Astrocyte (in vitro differentiated cells and primary cell): ENCODE measurements at regions not wholly inside any gene's neighbourhood (a gene's known extent, or its start where the extent isn't known, plus 50 kb on each side); places are given as distances from the start of the nearest gene placed in this dataset.

Experiments
- DNase-seq: peaks from one replicate; pipeline ENCODE4 v3.0.0-alpha.2; 2010; ENCODE audit warnings: low read depth
- FAIRE-seq: peaks from 2 replicates; lab custom pipeline; 2011; peaks lifted over from hg19 to GRCh38; lab: Jason Lieb, UNC
- H2AFZ ChIP-seq: 2 replicates; pipeline ENCODE4 v1.6.0; 2012; ENCODE audit warnings: low read depth, low read length, inconsistent platforms
- H3K27ac ChIP-seq: 2 replicates; pipeline ENCODE4 v1.5.1; 2011; ENCODE audit warnings: low read depth, low read length, inconsistent platforms
- H3K27me3 ChIP-seq: 2 replicates; pipeline ENCODE4 v1.6.0; 2011; ENCODE audit warnings: low read length, inconsistent platforms; ENCODE audit not compliant: insufficient read depth
- H3K36me3 ChIP-seq: 2 replicates; pipeline ENCODE4 v1.5.1; 2011; ENCODE audit warnings: low read length, inconsistent platforms; ENCODE audit not compliant: insufficient read depth
- H3K4me1 ChIP-seq: 2 replicates; pipeline ENCODE4 v1.5.1; 2011; ENCODE audit warnings: low read length, inconsistent platforms; ENCODE audit not compliant: insufficient read depth
- H3K4me2 ChIP-seq: 2 replicates; pipeline ENCODE4 v1.6.0; 2012; ENCODE audit warnings: low read length, inconsistent platforms
- H3K4me3 ChIP-seq: 2 replicates; pipeline ENCODE4 v1.5.1; 2011; ENCODE audit warnings: low read depth, mild to moderate bottlenecking, low read length, inconsistent platforms; ENCODE audit not compliant: insufficient read depth
- H3K79me2 ChIP-seq: 2 replicates; pipeline ENCODE4 v1.6.0; 2012; ENCODE audit warnings: mild to moderate bottlenecking, low read length, inconsistent platforms; ENCODE audit not compliant: insufficient read depth
- H3K9ac ChIP-seq: 2 replicates; pipeline ENCODE4 v1.6.0; 2012; ENCODE audit warnings: mild to moderate bottlenecking, low read length, inconsistent platforms
- H3K9me3 ChIP-seq: 2 replicates; pipeline ENCODE4 v1.5.1; 2012; ENCODE audit warnings: low read depth, mild to moderate bottlenecking, low read length, inconsistent platforms; ENCODE audit not compliant: insufficient read depth
- H4K20me1 ChIP-seq: 2 replicates; pipeline ENCODE4 v1.6.0; 2012; ENCODE audit warnings: low read length, inconsistent platforms; ENCODE audit not compliant: insufficient read depth
- H3K27ac Mint-ChIP-seq: one replicate; pipeline ENCODE4 v1.8.0; 2021; ENCODE audit warnings: mild to moderate bottlenecking, mixed read lengths; ENCODE audit not compliant: unreplicated experiment
- H3K27me3 Mint-ChIP-seq: one replicate; pipeline ENCODE4 v1.8.0; 2021; ENCODE audit warnings: low read depth, mixed read lengths; ENCODE audit not compliant: unreplicated experiment
- H3K36me3 Mint-ChIP-seq: one replicate; pipeline ENCODE4 v1.8.0; 2021; ENCODE audit warnings: low read depth, mixed read lengths; ENCODE audit not compliant: unreplicated experiment
- H3K4me1 Mint-ChIP-seq: one replicate; pipeline ENCODE4 v1.8.0; 2021; ENCODE audit warnings: low read depth, mixed read lengths; ENCODE audit not compliant: unreplicated experiment
- H3K4me3 Mint-ChIP-seq: one replicate; pipeline ENCODE4 v1.8.0; 2021; ENCODE audit warnings: mild to moderate bottlenecking, moderate library complexity, mixed read lengths; ENCODE audit not compliant: unreplicated experiment
- H3K9me3 Mint-ChIP-seq: one replicate; pipeline ENCODE4 v1.8.0; 2021; ENCODE audit warnings: mild to moderate bottlenecking, mixed read lengths; ENCODE audit not compliant: unreplicated experiment
- EZH2 ChIP-seq: IDR thresholded peaks from 2 replicates; pipeline ENCODE4 v1.6.1; 2012; ENCODE audit warnings: mild to moderate bottlenecking, low read length, inconsistent platforms; ENCODE audit not compliant: insufficient read depth
- TF ChIP-seq, protein P1 (sequence below): IDR thresholded peaks from 2 replicates; pipeline ENCODE4 v1.5.1; 2011; ENCODE audit warnings: low read depth, mild to moderate bottlenecking, inconsistent platforms, low read length, moderate library complexity; ENCODE audit not compliant: insufficient read depth

DNA sequence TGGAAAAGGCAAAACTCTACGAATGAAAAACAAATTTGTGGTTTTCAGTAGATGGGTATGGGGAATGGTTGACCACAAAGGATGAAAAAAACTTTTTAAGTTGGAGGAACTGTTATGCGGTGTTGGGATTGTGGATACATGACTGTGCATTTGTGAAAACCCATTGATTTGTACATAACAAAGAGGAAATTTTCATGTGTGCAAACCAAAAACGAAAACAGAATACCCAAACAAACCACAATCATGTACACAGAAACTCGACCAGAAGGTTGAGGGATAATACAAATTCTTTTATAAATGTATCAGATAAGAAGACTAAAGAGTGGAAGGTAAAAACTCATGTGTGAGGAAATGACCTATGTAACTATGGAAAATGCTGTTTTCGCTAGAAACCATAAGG is 1012.4 kb downstream of the CDH18 start:
- Mint-ChIP-seq H3K27ac (peak overlapping the region; percentile 60), H3K4me1 (peaks cover 5% of the 10 kb centered on the region), H3K36me3 (no peaks in the 10 kb centered on the region), H3K9me3 (no peaks in the 10 kb centered on the region), H3K27me3 (peaks cover 1% of the 10 kb centered on the region), H3K4me3 (no peak overlapping the region)
- Histone ChIP-seq H3K4me3 (no peak overlapping the region), H3K4me1 (no peaks in the 10 kb centered on the region), H2AFZ (no peak overlapping the region), H3K79me2 (no peaks in the 10 kb centered on the region), H3K27me3 (no peaks in the 10 kb centered on the region), H3K36me3 (no peaks in the 10 kb centered on the region), H3K4me2 (no peak overlapping the region), H4K20me1 (no peaks in the 10 kb centered on the region), H3K9me3 (no peaks in the 10 kb centered on the region), H3K9ac (no peak overlapping the region), H3K27ac (no peak overlapping the region)
- peak; percentile 14 for DNase-seq
- TF ChIP-seq EZH2, result no peak
- TF ChIP-seq, protein P1, sequence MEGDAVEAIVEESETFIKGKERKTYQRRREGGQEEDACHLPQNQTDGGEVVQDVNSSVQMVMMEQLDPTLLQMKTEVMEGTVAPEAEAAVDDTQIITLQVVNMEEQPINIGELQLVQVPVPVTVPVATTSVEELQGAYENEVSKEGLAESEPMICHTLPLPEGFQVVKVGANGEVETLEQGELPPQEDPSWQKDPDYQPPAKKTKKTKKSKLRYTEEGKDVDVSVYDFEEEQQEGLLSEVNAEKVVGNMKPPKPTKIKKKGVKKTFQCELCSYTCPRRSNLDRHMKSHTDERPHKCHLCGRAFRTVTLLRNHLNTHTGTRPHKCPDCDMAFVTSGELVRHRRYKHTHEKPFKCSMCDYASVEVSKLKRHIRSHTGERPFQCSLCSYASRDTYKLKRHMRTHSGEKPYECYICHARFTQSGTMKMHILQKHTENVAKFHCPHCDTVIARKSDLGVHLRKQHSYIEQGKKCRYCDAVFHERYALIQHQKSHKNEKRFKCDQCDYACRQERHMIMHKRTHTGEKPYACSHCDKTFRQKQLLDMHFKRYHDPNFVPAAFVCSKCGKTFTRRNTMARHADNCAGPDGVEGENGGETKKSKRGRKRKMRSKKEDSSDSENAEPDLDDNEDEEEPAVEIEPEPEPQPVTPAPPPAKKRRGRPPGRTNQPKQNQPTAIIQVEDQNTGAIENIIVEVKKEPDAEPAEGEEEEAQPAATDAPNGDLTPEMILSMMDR, result no peak
- no peak for FAIRE-seq

DNA sequence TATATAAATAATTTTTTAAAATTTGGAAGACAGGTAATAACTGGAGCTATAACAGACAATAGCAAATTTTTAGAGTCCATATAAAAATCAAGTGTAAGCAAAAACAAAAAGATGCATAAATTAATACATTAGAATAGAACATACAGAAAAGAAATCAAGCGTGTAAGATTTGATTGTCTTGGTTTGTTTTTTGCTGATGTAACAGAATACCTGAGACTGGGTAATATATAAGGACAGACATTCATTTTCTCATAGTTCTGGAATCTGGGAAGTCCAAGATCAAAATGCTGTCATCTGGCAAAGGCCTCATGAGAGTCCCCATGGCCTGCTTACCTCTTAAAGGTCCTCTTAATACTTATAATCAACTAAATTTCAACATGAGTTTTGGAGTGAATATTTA is 1010.1 kb downstream of the CDH18 start:
- H3K27me3 Mint-ChIP-seq, result peaks cover under 1% of the 10 kb centered on the region
- no peak overlapping the region for H3K27ac Mint-ChIP-seq

DNA sequence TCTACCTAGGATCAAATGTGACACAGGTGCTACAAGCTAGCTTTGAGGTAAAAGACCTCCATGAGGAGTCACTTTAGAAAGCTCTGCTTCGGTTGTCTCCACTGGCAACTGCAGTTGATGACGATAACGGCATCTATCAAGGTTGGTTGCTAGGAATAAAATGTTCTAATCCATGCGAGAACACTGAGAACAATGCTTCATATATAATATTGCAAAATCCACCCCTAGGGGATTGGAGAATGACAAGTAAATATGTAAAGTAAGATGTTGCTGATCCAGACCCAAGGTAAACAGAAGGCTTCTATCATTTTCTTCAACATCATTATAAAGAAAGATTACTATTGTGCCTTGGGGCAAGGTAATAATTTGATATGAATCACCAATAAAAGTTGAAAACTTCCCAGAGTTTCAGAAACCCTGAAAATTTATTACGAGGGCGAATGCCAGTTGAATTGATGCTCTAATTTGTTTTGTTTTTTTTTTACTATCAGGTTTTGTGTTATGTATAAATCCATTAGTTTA is 1003.4 kb downstream of the CDH18 start:
- Histone ChIP-seq H2AFZ (no peak overlapping the region), H3K79me2 (no peaks in the 10 kb centered on the region), H3K9ac (no peak overlapping the region), H3K4me3 (no peak overlapping the region), H3K4me1 (no peaks in the 10 kb centered on the region), H4K20me1 (no peaks in the 10 kb centered on the region), H3K27ac (no peak overlapping the region), H3K36me3 (no peaks in the 10 kb centered on the region), H3K27me3 (no peaks in the 10 kb centered on the region), H3K4me2 (no peak overlapping the region), H3K9me3 (no peaks in the 10 kb centered on the region)
- peaks cover 3% of the 10 kb centered on the region for H3K9me3 Mint-ChIP-seq
- DNase-seq (no peak), FAIRE-seq (no peak)
- no peak overlapping the region for H3K27ac Mint-ChIP-seq
- no peaks in the 10 kb centered on the region for H3K27me3 Mint-ChIP-seq
- H3K4me3 Mint-ChIP-seq, result no peak overlapping the region
- TF ChIP-seq, protein P1, result no peak
- no peak for TF ChIP-seq EZH2
- no peaks in the 10 kb centered on the region for H3K36me3 Mint-ChIP-seq
- no peaks in the 10 kb centered on the region for H3K4me1 Mint-ChIP-seq

More for the DNA sequence above, 1010.1 kb downstream of the CDH18 start:
- no peaks in the 10 kb centered on the region for H3K9me3 ChIP-seq
- no peaks in the 10 kb centered on the region for H3K4me1 ChIP-seq
- Mint-ChIP-seq H3K9me3 (peaks cover under 1% of the 10 kb centered on the region), H3K4me1 (peaks cover 5% of the 10 kb centered on the region), H3K4me3 (no peak overlapping the region), H3K36me3 (no peaks in the 10 kb centered on the region)
- no peaks in the 10 kb centered on the region for H3K36me3 ChIP-seq
- H3K4me3 ChIP-seq, result no peak overlapping the region
- H3K9ac ChIP-seq, result no peak overlapping the region
- H4K20me1 ChIP-seq, result no peaks in the 10 kb centered on the region
- H3K79me2 ChIP-seq, result no peaks in the 10 kb centered on the region
- DNase-seq (no peak), FAIRE-seq (no peak)
- no peaks in the 10 kb centered on the region for H3K27me3 ChIP-seq
- TF ChIP-seq EZH2, result no peak
- TF ChIP-seq, protein P1, result no peak
- no peak overlapping the region for H3K27ac ChIP-seq
- H3K4me2 ChIP-seq, result no peak overlapping the region
- no peak overlapping the region for H2AFZ ChIP-seq
